ENCODE measurements at regions not wholly inside any gene's neighbourhood (a gene's known extent, or its start where the extent isn't known, plus 50 kb on each side); places are given as distances from the start of the nearest gene placed in this dataset.

DNA sequence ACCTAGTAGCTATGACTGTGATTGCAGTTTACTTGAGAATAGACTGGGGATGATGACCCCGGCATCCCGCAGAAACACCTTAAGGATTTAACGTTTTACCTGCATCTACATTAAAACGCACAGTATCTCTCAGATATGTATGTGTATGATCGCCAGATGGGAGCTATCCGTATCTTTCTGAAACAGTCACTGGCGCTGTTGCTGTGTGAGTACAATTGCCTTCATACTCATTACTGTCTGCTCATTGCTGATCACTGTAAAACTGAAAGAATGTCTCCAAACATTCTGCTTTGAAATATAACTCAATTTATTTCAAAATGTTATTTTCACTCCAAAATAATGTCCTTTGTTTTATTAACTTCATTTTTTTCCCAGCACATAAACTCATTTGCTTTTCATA is 388.9 kb upstream of the AKR1E2 start:
- H3K27ac ChIP-seq, result no peak overlapping the region
- intact Hi-C loops (cut with DNase I), result no loop called here
- H3K36me3 ChIP-seq, result no peaks in the 10 kb centered on the region
- no peak overlapping the region for H3K4me3 ChIP-seq
- peaks cover 0 to 2% of the 10 kb centered on the region in 2 donors for H3K9me3 ChIP-seq
- DNase-seq (no peak), ATAC-seq (no peak)
- no peaks in the 10 kb centered on the region for H3K4me1 ChIP-seq
- TF ChIP-seq, protein P1, sequence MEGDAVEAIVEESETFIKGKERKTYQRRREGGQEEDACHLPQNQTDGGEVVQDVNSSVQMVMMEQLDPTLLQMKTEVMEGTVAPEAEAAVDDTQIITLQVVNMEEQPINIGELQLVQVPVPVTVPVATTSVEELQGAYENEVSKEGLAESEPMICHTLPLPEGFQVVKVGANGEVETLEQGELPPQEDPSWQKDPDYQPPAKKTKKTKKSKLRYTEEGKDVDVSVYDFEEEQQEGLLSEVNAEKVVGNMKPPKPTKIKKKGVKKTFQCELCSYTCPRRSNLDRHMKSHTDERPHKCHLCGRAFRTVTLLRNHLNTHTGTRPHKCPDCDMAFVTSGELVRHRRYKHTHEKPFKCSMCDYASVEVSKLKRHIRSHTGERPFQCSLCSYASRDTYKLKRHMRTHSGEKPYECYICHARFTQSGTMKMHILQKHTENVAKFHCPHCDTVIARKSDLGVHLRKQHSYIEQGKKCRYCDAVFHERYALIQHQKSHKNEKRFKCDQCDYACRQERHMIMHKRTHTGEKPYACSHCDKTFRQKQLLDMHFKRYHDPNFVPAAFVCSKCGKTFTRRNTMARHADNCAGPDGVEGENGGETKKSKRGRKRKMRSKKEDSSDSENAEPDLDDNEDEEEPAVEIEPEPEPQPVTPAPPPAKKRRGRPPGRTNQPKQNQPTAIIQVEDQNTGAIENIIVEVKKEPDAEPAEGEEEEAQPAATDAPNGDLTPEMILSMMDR (IDR thresholded peaks at IDR 0.05), result no peak
- no peaks in the 10 kb centered on the region for H3K27me3 ChIP-seq

DNA sequence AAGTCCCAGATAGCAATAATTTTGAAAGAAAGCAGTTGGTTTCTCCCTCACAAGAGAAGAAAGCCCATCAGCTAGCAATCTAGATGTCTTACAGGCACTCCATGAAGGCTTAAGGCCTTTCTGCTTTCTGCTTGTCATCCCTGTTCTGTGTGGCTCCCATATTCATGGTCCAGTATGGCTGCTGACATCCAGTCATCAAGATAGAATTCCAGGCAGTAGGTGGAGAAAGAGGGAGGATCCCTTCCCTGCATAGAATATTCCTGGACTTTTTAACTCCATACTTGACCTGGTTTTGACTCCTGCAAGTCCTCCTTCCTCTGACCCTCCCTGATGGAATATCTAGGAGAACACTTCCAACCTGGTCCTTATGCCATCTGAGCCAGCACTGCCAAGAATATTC is 389.9 kb upstream of the AKR1E2 start:
- TF ChIP-seq, protein P1 (IDR thresholded peaks at IDR 0.05), result no peak
- Histone ChIP-seq H3K36me3 (no peaks in the 10 kb centered on the region), H3K4me1 (no peaks in the 10 kb centered on the region), H3K27ac (no peak overlapping the region), H3K9me3 (no peaks in the 10 kb centered on the region), H3K27me3 (no peaks in the 10 kb centered on the region), H3K4me3 (no peak overlapping the region)
- no peak for DNase-seq
- no peak for ATAC-seq
- intact Hi-C loops (cut with DNase I), result no loop called here

DNA sequence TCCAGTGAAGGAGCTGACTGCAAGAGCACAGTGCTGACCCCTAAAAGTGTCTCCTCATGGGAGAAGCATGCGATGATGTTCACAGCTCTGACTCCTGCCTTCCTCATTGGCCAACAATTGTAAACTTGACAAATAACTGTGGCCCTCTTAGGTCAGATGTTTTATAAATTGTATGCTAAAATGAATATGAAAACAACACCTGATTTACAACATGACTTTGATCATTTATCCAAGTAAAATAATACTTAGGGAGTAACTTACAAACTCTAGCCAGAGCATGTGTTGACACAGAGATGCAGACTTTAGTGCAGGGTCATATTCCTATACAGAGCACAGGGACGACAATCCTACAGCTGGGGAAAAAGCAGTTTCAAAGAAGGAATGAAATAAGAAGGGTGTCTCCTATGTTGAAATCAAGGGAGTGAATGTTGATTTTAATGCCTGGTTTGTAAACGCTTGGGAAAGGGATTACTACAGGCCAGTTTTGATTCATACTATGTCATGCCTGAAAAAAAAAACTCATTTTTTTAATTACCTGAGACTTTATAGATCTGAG is 391.4 kb upstream of the AKR1E2 start:
- H3K4me3 ChIP-seq, result no peak overlapping the region
- TF ChIP-seq, protein P1 (IDR thresholded peaks at IDR 0.05), result no peak
- H3K9me3 ChIP-seq, result no peaks in the 10 kb centered on the region
- H3K36me3 ChIP-seq, result no peaks in the 10 kb centered on the region
- no peaks in the 10 kb centered on the region for H3K27me3 ChIP-seq
- no peak for ATAC-seq
- intact Hi-C loops (cut with DNase I), result no loop called here
- no peak overlapping the region for H3K27ac ChIP-seq
- DNase-seq, result no peak
- no peaks in the 10 kb centered on the region for H3K4me1 ChIP-seq

DNA sequence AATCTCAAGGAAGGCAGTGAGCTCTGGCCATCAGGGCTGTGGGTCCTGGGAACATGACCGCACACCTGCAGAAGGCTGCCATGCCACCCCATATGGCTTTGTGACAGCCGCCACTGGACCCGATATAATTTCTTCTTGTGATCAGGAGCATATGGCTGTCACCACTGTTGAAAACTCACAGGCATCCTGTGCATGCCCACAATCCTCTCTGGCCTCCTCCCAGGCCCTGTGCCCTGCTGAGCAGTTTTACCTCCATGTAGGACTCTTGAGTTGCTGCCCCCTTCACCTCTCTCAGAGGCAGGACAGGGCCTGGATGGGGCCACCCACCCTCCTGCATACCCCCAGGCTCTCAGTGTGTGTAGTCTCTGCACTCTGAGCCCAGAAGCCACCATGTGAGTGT is 391.9 kb upstream of the AKR1E2 start:
- no peak for DNase-seq
- no peak for ATAC-seq
- Histone ChIP-seq H3K9me3 (no peaks in the 10 kb centered on the region), H3K4me3 (no peak overlapping the region), H3K27ac (no peak overlapping the region), H3K4me1 (no peaks in the 10 kb centered on the region), H3K27me3 (no peaks in the 10 kb centered on the region), H3K36me3 (no peaks in the 10 kb centered on the region)
- intact Hi-C loops (cut with DNase I), result no loop called here
- TF ChIP-seq, protein P1 (IDR thresholded peaks at IDR 0.05), result no peak

DNA sequence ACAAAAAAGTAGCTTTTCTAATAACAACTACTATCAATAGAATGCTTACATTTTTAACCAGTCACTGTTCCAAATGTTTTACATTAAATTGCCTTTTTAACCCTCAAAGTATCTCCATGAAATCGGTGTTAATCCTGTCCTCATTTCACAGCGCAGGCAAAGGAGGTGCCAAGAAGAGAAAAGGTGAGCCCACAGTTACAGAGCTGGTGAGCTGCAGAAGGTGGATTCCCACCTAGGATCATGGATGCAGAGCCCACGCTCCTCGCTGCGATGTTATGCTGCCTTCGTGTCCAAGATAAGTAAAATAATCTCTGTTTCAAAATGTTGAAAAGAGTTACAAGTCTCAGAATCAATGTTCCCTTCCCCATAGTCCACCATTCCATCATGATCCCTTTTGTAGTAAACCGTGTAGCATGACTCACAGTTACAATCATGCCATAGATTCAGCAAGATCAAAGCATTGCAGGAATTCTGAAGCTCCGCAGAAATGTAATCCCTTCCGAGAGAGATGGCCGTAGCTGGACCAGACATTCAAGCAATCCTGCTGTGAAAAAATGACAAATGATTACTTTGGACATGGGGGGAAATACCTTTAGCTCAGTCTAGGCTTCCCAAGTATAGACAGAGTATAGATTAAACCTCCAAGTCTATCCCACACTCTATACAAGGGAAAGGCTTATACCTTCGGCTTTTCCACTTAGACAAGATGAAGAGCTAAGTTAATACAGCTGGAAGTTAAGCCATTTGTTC is 394.7 kb upstream of the AKR1E2 start:
- H3K27me3 ChIP-seq, result no peaks in the 10 kb centered on the region
- no peak overlapping the region for H3K4me3 ChIP-seq
- H3K9me3 ChIP-seq, result no peaks in the 10 kb centered on the region
- no peaks in the 10 kb centered on the region for H3K4me1 ChIP-seq
- H3K27ac ChIP-seq, result no peak overlapping the region
- DNase-seq (no peak), ATAC-seq (no peak)
- intact Hi-C loops (cut with DNase I), result no loop called here
- H3K36me3 ChIP-seq, result no peaks in the 10 kb centered on the region
- TF ChIP-seq, protein P1 (IDR thresholded peaks at IDR 0.05), result no peak

Measured in left lung (tissue), 4 donors.